ENCODE measurements at regions not wholly inside any gene's neighbourhood (a gene's known extent, or its start where the extent isn't known, plus 50 kb on each side); places are given as distances from the start of the nearest gene placed in this dataset.

DNA sequence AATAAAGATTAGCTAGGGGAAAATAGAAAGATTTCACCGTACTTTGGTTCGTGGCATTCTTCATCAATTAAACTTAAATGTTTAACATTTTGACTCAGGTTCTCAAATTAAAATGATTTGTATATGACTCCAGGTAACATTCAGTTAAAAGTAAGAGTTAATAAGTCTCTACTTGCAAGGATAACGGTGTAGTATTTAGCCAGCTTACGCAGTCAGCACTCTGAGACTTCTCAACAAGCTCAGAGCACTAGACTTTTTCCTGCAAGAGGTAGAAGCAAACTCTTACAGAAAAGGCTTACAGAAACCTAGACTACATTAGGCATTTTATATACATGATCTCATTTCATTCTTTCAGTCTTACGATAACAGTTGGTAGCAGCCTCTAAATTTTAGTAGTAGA is 96.4 kb upstream of the PPARGC1A start:
- TF ChIP-seq, protein P1, sequence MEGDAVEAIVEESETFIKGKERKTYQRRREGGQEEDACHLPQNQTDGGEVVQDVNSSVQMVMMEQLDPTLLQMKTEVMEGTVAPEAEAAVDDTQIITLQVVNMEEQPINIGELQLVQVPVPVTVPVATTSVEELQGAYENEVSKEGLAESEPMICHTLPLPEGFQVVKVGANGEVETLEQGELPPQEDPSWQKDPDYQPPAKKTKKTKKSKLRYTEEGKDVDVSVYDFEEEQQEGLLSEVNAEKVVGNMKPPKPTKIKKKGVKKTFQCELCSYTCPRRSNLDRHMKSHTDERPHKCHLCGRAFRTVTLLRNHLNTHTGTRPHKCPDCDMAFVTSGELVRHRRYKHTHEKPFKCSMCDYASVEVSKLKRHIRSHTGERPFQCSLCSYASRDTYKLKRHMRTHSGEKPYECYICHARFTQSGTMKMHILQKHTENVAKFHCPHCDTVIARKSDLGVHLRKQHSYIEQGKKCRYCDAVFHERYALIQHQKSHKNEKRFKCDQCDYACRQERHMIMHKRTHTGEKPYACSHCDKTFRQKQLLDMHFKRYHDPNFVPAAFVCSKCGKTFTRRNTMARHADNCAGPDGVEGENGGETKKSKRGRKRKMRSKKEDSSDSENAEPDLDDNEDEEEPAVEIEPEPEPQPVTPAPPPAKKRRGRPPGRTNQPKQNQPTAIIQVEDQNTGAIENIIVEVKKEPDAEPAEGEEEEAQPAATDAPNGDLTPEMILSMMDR (IDR thresholded peaks at IDR 0.05) = no peak
- TF ChIP-seq POLR2A (IDR thresholded peaks at IDR 0.05) = no peak
- Histone ChIP-seq H3K36me3 (replicated peaks in 1 of 2) (no peaks in the 10 kb centered on the region), H3K27ac (no peak overlapping the region), H3K27me3 (no peaks in the 10 kb centered on the region), H3K4me3 (no peak overlapping the region), H3K4me1 (replicated peaks in 1 of 2) (no peaks in the 10 kb centered on the region), H3K9me3 (replicated peaks in 1 of 3) (no peaks in the 10 kb centered on the region)
- 81 to 85% (median 83%) methylated on average over 5 of the region's 5 CpGs for WGBS, 4 donors
- intact Hi-C loops (cut with DNase I) = no loop called here
- no peak for DNase-seq

- Histone ChIP-seq H3K36me3 (replicated peaks in 1 of 2) (no peaks in the 10 kb centered on the region), H3K4me1 (replicated peaks in 1 of 2) (no peaks in the 10 kb centered on the region), H3K9me3 (replicated peaks in 1 of 3) (no peaks in the 10 kb centered on the region), H3K27ac (no peak overlapping the region), H3K27me3 (no peaks in the 10 kb centered on the region), H3K4me3 (no peak overlapping the region)
- no peak for DNase-seq
- intact Hi-C loops (cut with DNase I) = no loop called here
- 85 to 91% (median 88%) methylated on average over 1 of the region's 1 CpG for WGBS, 4 donors
- no peak for TF ChIP-seq POLR2A (IDR thresholded peaks at IDR 0.05)
- TF ChIP-seq, protein P1 (IDR thresholded peaks at IDR 0.05) = no peak
Measured at GRCh38 chr4:23981328-23981727, 91.5 kb upstream of the PPARGC1A start.

- 63 to 78% (median 68%) methylated on average over 5 of the region's 5 CpGs for WGBS, 4 donors
- Histone ChIP-seq H3K4me1 (replicated peaks in 1 of 2) (no peaks in the 10 kb centered on the region), H3K27ac (no peak overlapping the region), H3K27me3 (no peaks in the 10 kb centered on the region), H3K9me3 (replicated peaks in 1 of 3) (no peaks in the 10 kb centered on the region), H3K4me3 (no peak overlapping the region), H3K36me3 (replicated peaks in 1 of 2) (no peaks in the 10 kb centered on the region)
- intact Hi-C loops (cut with DNase I) = no loop called here
- DNase-seq = no peak
- TF ChIP-seq, protein P1 (IDR thresholded peaks at IDR 0.05) = no peak
- no peak for TF ChIP-seq POLR2A (IDR thresholded peaks at IDR 0.05)
Measured at GRCh38 chr4:23979534-23979933, 89.7 kb upstream of the PPARGC1A start.

- no peak for TF ChIP-seq POLR2A (IDR thresholded peaks at IDR 0.05)
- TF ChIP-seq, protein P1 (IDR thresholded peaks at IDR 0.05) = no peak
- H3K27me3 ChIP-seq = no peaks in the 10 kb centered on the region
- no peaks in the 10 kb centered on the region for H3K9me3 ChIP-seq (replicated peaks in 1 of 3)
- no peaks in the 10 kb centered on the region for H3K4me1 ChIP-seq (replicated peaks in 1 of 2)
- DNase-seq = no peak
- no peaks in the 10 kb centered on the region for H3K36me3 ChIP-seq (replicated peaks in 1 of 2)
- H3K27ac ChIP-seq = no peak overlapping the region
- intact Hi-C loops (cut with DNase I) = no loop called here
- no peak overlapping the region for H3K4me3 ChIP-seq
- WGBS, 4 donors = 67 to 76% (median 70%) methylated on average over 3 of the region's 3 CpGs
Measured at GRCh38 chr4:23978002-23978401, 88.2 kb upstream of the PPARGC1A start.
